GM12878 (cell line): ENCODE measurements at regions not wholly inside any gene's neighbourhood (a gene's known extent, or its start where the extent isn't known, plus 50 kb on each side); places are given as distances from the start of the nearest gene placed in this dataset.

ENCODE experiments used
- BACH1 ChIP-seq: fragments of 450-650 bp; IDR thresholded peaks from 2 replicates; pipeline ENCODE4 v1.6.1; 2017; ENCODE audit warnings: mild to moderate bottlenecking, borderline replicate concordance
- ESRRA ChIP-seq: IDR thresholded peaks from 2 replicates; pipeline ENCODE4 v1.6.1; 2012; ENCODE audit warnings: mild to moderate bottlenecking, low read length, improper control_type of control experiment
- FOXM1 ChIP-seq: IDR thresholded peaks from 2 replicates; pipeline ENCODE4 v1.6.1; 2012; ENCODE audit warnings: low read depth, mild to moderate bottlenecking, inconsistent platforms, low read length, moderate library complexity
- HDAC2 ChIP-seq: fragments of 200-600 bp; sonication (generic); IDR thresholded peaks from 2 replicates; pipeline ENCODE4 v1.6.1; 2017
- NFIC ChIP-seq: IDR thresholded peaks from 2 replicates; pipeline ENCODE4 v1.6.1; 2012; ENCODE audit warnings: low read depth, mild to moderate bottlenecking, inconsistent platforms, low read length, moderate library complexity
- NFYA ChIP-seq: IDR thresholded peaks from 2 replicates; pipeline ENCODE4 v1.6.1; 2011; ENCODE audit warnings: low read depth, mild to moderate bottlenecking, low read length, improper control_type of control experiment, borderline replicate concordance
- PML ChIP-seq: IDR thresholded peaks from 2 replicates; pipeline ENCODE4 v1.6.1; 2012; ENCODE audit warnings: low read length, inconsistent platforms
- SMAD1 ChIP-seq: fragments of 450-650 bp; IDR thresholded peaks from 2 replicates; pipeline ENCODE4 v1.6.1; 2018; ENCODE audit warnings: mild to moderate bottlenecking, low read depth; ENCODE audit not compliant: partially characterized antibody
- SP1 ChIP-seq: IDR thresholded peaks from one replicate; pipeline ENCODE4 v1.6.1; 2011; ENCODE audit warnings: low read depth, low read length
- ZNF384 ChIP-seq: IDR thresholded peaks from 2 replicates; pipeline ENCODE4 v1.6.1; 2012; ENCODE audit warnings: low read depth, mild to moderate bottlenecking, low read length, improper control_type of control experiment, borderline replicate concordance
- TF ChIP-seq, protein P1 (sequence below): fragments of 150-350 bp; IDR thresholded peaks from 2 replicates; pipeline ENCODE4 v1.6.1; 2016; ENCODE audit warnings: low read depth, low read length

DNA sequence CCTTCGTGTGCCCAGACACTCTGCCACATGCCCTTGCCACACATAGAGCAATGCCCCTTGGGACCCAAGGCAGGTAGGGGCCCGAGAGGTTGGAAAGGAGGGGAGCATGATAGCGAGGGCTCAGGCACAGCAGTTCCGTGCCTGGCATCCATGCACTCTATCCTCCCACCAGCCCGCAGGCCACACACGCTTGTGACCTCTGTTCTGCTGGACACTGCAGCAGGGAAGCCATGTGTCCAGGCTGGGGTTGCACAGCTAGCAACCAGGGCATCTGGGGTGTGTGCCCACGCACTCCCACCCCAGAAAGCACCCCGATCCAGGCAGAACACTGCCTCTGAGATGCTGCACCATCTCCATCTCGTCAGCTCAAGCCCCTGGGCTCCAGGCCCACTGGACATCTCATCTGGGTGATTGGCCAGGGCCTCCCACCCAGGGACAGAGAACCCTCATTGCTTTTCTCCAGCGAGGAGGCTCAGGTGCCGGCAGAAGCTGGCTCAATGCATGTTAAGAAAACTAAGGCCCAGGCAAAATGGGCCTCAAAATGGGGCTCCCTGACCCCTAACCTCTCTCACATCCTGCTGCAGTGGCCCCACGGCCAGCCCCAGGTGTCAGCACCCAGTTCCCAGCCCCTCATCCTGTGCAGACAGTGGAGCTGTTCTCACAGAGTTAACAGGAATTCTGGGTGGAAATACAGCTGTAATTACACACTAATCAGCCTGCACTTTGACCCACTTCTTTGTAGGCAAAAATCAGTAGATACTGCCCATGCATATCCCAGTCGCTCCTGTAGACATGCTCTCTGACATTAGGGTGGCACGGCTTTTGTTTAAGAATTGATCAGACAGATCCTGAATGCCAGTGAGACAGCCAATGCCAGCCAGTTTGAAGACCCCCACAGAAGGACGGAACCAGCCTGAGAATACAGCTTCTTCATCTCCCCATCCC, 173.9 kb upstream of the B3GAT1 start (continued):
- TF ChIP-seq, protein P1, sequence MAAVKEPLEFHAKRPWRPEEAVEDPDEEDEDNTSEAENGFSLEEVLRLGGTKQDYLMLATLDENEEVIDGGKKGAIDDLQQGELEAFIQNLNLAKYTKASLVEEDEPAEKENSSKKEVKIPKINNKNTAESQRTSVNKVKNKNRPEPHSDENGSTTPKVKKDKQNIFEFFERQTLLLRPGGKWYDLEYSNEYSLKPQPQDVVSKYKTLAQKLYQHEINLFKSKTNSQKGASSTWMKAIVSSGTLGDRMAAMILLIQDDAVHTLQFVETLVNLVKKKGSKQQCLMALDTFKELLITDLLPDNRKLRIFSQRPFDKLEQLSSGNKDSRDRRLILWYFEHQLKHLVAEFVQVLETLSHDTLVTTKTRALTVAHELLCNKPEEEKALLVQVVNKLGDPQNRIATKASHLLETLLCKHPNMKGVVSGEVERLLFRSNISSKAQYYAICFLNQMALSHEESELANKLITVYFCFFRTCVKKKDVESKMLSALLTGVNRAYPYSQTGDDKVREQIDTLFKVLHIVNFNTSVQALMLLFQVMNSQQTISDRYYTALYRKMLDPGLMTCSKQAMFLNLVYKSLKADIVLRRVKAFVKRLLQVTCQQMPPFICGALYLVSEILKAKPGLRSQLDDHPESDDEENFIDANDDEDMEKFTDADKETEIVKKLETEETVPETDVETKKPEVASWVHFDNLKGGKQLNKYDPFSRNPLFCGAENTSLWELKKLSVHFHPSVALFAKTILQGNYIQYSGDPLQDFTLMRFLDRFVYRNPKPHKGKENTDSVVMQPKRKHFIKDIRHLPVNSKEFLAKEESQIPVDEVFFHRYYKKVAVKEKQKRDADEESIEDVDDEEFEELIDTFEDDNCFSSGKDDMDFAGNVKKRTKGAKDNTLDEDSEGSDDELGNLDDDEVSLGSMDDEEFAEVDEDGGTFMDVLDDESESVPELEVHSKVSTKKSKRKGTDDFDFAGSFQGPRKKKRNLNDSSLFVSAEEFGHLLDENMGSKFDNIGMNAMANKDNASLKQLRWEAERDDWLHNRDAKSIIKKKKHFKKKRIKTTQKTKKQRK: no peak
- TF ChIP-seq SP1 (no peak), FOXM1 (no peak), SMAD1 (no peak), PML (no peak), HDAC2 (no peak), NFYA (no peak), ZNF384 (no peak), NFIC (no peak), ESRRA (no peak), BACH1 (no peak)
